ENCODE measurements at regions not wholly inside any gene's neighbourhood (a gene's known extent, or its start where the extent isn't known, plus 50 kb on each side); places are given as distances from the start of the nearest gene placed in this dataset.
"Not testable (repeated sequence)": the region's sequence is repeated elsewhere in the genome, so short reads cannot be mapped to it uniquely, and the experiment has no call there.

GRCh38 chr10:38310111-38310510 is 216.0 kb downstream of the ZNF37A start:
- not testable (repeated sequence) for TF ChIP-seq ASH2L (IDR thresholded peaks at IDR 0.05; ENCODE audit: borderline replicate concordance, low read depth); MEF2B (IDR thresholded peaks at IDR 0.05; ENCODE audit: partially characterized antibody, poor library complexity, severe bottlenecking); CTCF (IDR thresholded peaks at IDR 0.05 in 2 of 3, conservative IDR thresholded peaks at IDR 0.05 in 1 of 3; ENCODE audit: control insufficient read depth in 2 of 3, extremely low read depth in 1 of 3, insufficient read depth in 1 of 3, low read depth in 3 of 3, low read length in 3 of 3); CEBPB (IDR thresholded peaks at IDR 0.05; ENCODE audit: borderline replicate concordance in 1 of 2, low read depth in 2 of 2, low read length in 2 of 2); POLR2A (IDR thresholded peaks at IDR 0.05; ENCODE audit: low read depth, low read length); SREBF1 (IDR thresholded peaks at IDR 0.05; ENCODE audit: low read length)
